ENCODE measurements at regions not wholly inside any gene's neighbourhood (a gene's known extent, or its start where the extent isn't known, plus 50 kb on each side); places are given as distances from the start of the nearest gene placed in this dataset.

GRCh38 chr6:43843669-43844171 is 73.7 kb downstream of the VEGFA start:
- TF ChIP-seq EZH2phosphoT487 (conservative IDR thresholded peaks at IDR 0.05; ENCODE audit: low read length), result no peak
- TF ChIP-seq CTCF (IDR thresholded peaks at IDR 0.05; ENCODE audit: insufficient read depth, low read length, poor library complexity, severe bottlenecking), result no peak
- H3K9me2 ChIP-seq (replicated peaks; ENCODE audit: insufficient read depth, low read length), result no peaks in the 10 kb centered on the region
- H3F3A ChIP-seq (ENCODE audit: insufficient read depth), result no peaks in the 10 kb centered on the region
- H3K27ac ChIP-seq (ENCODE audit: low read depth, low read length), result no peak overlapping the region
- no peaks in the 10 kb centered on the region for H3K79me2 ChIP-seq (ENCODE audit: insufficient read depth, low read length)
- H2AFZ ChIP-seq (ENCODE audit: low read depth, low read length, severe bottlenecking), result no peak overlapping the region
- no peak overlapping the region for H3K9ac ChIP-seq (ENCODE audit: low read length)
- H3K36me3 ChIP-seq (ENCODE audit: low read length), result no peaks in the 10 kb centered on the region
- H3K4me2 ChIP-seq (ENCODE audit: low read depth, low read length, poor library complexity, severe bottlenecking), result no peak overlapping the region
- no peak overlapping the region for H3K4me3 ChIP-seq (ENCODE audit: insufficient read depth, low read length, poor library complexity, severe bottlenecking)
- no peaks in the 10 kb centered on the region for H3K27me3 ChIP-seq (ENCODE audit: low read length)
- H3K9me3 ChIP-seq (ENCODE audit: insufficient read depth, low read length), result no peaks in the 10 kb centered on the region
- H4K20me1 ChIP-seq (ENCODE audit: low read depth, low read length), result no peaks in the 10 kb centered on the region

- no peak overlapping the region for H3K4me3 ChIP-seq (ENCODE audit: insufficient read depth, low read length, poor library complexity, severe bottlenecking)
- H4K20me1 ChIP-seq (ENCODE audit: low read depth, low read length), result no peaks in the 10 kb centered on the region
- H3K4me2 ChIP-seq (ENCODE audit: low read depth, low read length, poor library complexity, severe bottlenecking), result no peak overlapping the region
- no peaks in the 10 kb centered on the region for H3K36me3 ChIP-seq (ENCODE audit: low read length)
- H3K27ac ChIP-seq (ENCODE audit: low read depth, low read length), result no peak overlapping the region
- H3K27me3 ChIP-seq (ENCODE audit: low read length), result no peaks in the 10 kb centered on the region
- H3F3A ChIP-seq (ENCODE audit: insufficient read depth), result no peaks in the 10 kb centered on the region
- H3K9me2 ChIP-seq (replicated peaks; ENCODE audit: insufficient read depth, low read length), result no peaks in the 10 kb centered on the region
- H2AFZ ChIP-seq (ENCODE audit: low read depth, low read length, severe bottlenecking), result no peak overlapping the region
- H3K9ac ChIP-seq (ENCODE audit: low read length), result no peak overlapping the region
- H3K79me2 ChIP-seq (ENCODE audit: insufficient read depth, low read length), result no peaks in the 10 kb centered on the region
- TF ChIP-seq EZH2phosphoT487 (conservative IDR thresholded peaks at IDR 0.05; ENCODE audit: low read length) (no peak), CTCF (IDR thresholded peaks at IDR 0.05; ENCODE audit: insufficient read depth, low read length, poor library complexity, severe bottlenecking) (no peak)
- H3K9me3 ChIP-seq (ENCODE audit: insufficient read depth, low read length), result no peaks in the 10 kb centered on the region
Observed at GRCh38 chr6:43843097-43843645, 73.2 kb downstream of the VEGFA start.

GRCh38 chr6:43842231-43842794 is 72.3 kb downstream of the VEGFA start:
- Histone ChIP-seq H2AFZ (ENCODE audit: low read depth, low read length, severe bottlenecking) (no peak overlapping the region), H3K36me3 (ENCODE audit: low read length) (no peaks in the 10 kb centered on the region), H3F3A (ENCODE audit: insufficient read depth) (no peaks in the 10 kb centered on the region), H3K4me2 (ENCODE audit: low read depth, low read length, poor library complexity, severe bottlenecking) (no peak overlapping the region), H3K9ac (ENCODE audit: low read length) (no peak overlapping the region), H3K9me3 (ENCODE audit: insufficient read depth, low read length) (no peaks in the 10 kb centered on the region), H3K27ac (ENCODE audit: low read depth, low read length) (no peak overlapping the region), H3K27me3 (ENCODE audit: low read length) (no peaks in the 10 kb centered on the region), H3K4me3 (ENCODE audit: insufficient read depth, low read length, poor library complexity, severe bottlenecking) (no peak overlapping the region), H3K79me2 (ENCODE audit: insufficient read depth, low read length) (no peaks in the 10 kb centered on the region), H4K20me1 (ENCODE audit: low read depth, low read length) (no peaks in the 10 kb centered on the region), H3K9me2 (replicated peaks; ENCODE audit: insufficient read depth, low read length) (no peaks in the 10 kb centered on the region)
- TF ChIP-seq EZH2phosphoT487 (conservative IDR thresholded peaks at IDR 0.05; ENCODE audit: low read length) (no peak), CTCF (IDR thresholded peaks at IDR 0.05; ENCODE audit: insufficient read depth, low read length, poor library complexity, severe bottlenecking) (no peak)

All from SU-DHL-6 (cell line).